HG03095 (cell line): ENCODE measurements at regions not wholly inside any gene's neighbourhood (a gene's known extent, or its start where the extent isn't known, plus 50 kb on each side); places are given as distances from the start of the nearest gene placed in this dataset.
"Not testable (repeated sequence)": the region's sequence is repeated elsewhere in the genome, so short reads cannot be mapped to it uniquely, and the experiment has no call there.

Source experiments
- ATAC-seq: cut with Tn5 transposase; IDR thresholded peaks from one replicate; pipeline ENCODE4 v1.9.1; 2021; ENCODE audit warnings: moderate library complexity; ENCODE audit not compliant: unreplicated experiment

DNA sequence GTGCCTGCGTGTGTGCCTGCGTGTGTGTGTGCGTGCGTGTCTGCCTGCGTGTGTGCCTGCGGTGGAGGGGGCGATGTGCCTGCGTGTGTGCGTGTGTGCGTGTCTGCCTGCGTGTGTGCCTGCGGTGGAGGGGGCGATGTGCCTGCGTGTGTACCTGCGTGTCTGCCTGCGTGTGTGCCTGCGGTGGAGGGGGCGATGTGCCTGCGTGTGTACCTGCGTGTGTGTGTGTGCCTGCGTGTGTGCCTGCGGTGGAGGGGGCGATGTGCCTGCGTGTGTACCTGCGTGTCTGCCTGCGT lies 116.7 kb upstream of the ZNF516 start:
- ATAC-seq: not testable (repeated sequence)

DNA sequence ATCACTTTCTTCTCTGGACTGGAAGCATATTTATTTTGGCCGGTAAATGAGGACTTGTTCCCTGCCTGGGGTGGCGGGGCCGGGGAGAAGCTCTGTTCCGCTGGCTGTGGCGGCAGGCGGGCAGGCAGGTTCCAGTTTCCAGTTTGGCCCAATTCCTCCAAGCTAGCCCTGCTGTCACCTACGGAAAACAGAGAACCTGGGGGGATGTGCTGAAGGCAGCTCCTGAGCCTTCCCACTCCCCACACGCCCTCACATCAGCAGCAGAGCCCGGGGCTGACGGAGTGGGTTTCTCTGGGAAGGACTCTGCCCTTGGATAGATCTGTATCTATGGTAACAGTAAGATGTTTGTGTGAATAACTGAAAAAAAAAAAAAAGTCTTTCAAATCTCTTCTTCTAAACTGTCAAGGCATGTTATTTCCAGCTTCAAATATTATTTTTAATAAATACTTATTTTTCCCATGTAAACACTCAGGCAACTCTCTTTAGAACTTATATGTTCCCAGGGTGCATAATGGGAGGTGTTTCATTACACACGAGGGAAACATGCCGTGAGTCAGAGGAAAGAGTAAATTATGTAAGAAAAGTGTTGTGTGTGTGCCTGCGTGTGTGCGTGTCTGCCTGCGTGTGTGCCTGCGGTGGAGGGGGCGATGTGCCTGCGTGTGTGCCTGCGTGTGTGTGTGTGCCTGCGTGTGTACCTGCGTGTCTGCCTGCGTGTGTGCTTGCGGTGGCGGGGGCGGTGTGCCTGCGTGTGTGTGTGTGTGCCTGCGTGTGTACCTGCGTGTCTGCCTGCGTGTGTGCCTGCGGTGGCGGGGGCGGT lies 116.1 kb upstream of the ZNF516 start:
- no peak for ATAC-seq

DNA sequence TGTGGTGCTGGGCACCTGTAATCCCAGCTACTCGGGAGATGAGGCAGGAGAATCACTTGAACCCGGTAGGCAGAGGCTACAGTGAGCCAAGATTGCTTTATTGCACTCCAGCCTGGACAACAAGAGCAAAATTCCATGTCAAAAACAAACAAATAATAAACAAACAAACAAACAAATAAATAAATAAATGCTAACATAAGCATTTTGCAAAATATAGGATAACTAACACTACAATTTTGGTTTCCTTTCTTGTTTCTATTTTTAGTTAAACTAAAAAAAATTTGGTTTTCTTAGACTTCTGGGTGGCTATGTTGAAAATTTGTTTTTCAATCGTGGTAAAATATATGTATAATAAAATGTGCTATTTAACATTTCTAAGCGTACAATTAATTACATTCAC lies 115.0 kb upstream of the ZNF516 start:
- no peak for ATAC-seq

DNA sequence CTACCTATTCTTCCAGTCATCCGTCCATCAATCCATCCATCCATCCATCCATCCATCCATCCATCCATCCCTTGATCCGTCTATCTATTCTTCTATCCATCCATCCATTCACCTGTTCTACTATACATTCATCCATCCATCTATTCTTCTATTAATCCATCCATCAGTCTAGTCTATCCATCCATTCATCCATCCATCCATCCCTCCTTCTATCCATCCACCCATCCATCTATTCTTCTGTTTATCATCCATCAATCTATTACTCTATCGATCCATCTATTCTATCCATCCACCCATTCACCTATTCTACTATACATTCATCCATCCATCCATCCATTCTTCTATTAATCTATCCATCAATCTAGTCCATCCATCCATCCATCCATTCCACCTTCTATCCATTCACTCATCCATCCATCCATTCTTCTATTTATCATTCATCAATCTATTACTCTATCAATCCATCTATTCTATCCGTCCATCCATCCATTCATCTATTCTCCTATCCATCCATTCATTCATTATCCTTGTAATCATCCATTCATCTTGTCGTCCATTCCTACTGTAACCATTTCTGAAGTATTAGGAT lies 110.4 kb upstream of the ZNF516 start:
- ATAC-seq: no peak

DNA sequence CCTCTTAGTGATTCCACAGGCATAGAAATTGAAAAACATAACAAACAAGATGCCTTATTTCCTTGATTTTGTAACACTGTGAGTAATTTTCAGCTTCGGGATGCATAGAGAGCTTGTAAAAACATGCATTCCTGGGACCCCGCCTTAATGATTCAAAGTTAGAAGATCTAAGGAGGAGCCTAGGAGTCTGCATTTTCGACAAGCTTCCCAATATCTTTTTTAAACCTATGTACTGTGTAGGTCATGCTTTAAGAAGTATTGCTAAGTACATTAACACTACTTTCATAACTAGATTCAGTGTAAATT lies 109.8 kb upstream of the ZNF516 start:
- ATAC-seq: no peak

DNA sequence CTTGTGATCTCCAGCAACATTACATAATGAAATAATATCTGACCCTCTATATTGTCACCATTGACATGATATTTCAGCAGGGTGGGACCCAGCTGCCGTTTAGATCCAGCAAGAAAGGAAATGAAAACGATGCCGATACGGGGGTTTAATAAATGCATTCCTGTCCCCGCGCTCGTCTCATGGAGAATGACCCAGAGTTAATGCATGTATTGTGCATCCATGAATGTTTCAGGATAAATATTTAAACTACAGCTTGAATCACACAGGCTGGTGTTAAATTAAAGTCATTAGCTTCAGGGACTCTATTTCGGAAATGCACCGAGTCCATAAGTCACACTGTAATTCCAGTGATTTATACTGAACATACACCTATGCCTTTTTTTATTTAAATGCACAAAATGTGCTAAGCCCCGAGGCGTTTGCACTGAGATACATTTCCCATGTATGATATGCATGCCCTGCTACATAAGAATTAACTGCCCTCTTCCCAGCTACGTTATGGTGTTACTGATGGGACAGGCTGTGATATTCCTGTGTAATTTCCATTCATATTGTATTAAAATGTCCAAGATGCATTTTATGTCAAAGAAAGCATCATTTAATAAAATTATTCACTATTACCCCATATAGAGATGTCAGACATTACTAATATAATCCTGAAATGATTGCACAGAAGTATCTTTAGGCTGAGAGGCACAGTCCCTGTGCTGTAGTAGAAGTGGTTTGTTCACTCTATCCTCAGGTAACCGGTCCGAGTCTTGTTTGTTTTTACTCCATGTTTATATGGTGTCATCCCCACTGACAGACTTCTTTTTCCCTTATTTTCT lies 109.3 kb upstream of the ZNF516 start:
- ATAC-seq: no peak

DNA sequence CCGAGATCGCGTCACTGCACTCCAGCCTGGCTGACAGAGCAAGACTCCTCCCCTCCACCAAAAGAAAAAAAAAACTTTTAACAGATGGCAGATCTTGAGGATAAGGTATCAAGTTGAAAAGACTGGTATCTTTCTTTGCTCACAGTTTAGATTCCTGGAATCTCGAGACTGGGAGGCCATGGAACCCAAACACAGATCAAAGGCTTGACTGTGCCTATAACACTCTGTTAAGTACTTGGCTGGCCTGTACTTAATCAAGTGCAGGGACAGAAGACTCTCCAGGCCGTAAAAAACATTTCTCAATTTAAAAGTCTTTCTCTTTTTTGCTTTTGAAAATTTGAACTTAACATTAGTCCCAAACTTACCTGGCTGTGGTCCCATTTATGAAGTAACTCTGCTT lies 107.1 kb upstream of the ZNF516 start:
- no peak for ATAC-seq

DNA sequence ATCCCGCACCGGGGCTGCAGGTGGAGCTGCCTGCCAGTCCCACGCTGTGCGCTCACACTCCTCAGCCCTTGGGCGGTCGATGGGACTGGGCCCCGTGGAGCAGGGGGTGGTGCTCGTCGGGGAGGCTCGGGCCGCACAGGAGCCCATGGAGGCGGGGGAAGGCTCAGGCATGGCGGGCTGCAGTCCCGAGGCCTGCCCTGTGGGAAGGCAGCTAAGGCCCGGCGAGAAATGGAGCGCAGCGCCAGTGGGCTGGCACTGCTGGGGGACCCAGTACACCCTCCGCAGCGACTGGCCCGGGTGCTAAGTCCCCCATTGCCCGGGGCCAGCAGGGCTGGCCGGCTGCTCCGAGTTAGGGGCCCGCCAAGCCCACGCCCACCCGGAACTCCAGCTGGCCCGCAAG lies 105.0 kb upstream of the ZNF516 start:
- not testable (repeated sequence) for ATAC-seq

DNA sequence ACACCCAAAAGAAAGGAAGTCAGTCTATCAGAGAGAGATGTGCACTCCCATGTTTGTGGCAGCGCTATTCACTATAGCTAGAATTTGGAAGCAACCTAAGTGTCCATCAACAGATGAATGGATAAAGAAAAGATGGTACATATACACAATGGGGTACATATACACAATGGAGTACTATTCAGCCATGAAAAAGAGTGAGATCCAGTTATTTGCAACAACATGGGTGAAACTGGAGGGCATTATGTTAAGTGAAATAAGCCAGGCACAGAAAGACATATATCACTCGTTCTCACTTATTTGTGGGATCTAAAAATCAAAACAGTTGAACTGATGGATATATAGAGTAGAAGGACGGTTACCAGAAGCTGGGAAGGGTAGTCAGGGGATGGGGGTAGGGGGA lies 99.9 kb upstream of the ZNF516 start:
- ATAC-seq: no peak

DNA sequence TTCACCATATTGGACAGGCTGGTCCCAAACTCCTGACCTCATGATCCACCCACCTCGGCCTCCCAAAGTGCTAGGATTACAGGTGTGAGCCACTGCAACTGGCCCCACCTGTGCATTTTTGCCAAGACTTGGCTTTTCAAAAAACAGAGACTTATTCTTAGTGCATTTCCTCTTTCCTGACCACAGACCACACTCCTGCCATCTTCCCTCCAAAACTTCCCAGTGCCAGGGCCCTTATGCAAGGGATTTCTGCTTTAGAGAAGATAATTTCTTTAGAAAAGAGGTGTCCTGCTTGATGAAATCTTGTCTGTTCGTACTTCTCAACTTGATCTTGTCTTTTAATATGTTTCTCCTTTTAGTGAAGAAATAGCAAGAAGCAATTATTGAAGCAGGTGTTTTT lies 98.8 kb upstream of the ZNF516 start:
- no peak for ATAC-seq

DNA sequence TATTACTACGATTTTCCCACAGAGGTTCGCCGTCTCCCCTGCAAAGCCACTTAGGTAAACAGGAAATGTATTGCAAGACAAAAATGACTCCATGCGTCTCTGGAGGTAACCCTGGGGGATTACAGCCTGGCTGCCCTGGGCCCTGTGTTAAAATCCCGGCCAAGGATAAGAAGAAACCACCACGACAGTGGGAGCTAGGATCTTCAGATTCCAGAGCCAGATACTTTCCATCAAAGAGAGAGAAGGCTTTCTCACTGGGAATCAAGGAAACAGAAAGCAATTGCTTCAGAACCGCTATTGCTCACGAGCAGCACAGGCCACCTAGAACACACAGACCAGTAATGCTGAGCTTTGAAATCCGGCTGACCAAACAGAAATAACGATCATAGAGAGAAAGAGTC lies 97.9 kb upstream of the ZNF516 start:
- no peak for ATAC-seq

DNA sequence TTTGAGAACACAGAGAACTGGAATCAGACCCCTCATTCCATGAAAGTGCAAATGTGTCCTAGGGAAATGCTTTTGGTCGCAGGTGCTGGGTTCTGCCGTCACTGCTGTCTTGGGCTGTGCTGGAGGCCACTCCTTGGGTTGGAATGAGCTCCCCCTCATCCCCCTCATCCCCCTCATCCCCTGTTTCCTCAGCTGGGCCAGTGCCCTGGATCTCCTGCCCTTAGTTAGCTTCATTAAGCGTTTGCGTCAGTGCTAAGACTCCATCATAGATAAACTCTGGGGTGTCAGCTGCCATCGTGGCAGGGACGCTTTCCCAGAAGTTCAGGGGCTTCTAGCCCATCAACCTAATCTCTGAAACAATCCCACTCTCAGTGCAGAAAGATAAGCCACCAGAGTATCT lies 97.1 kb upstream of the ZNF516 start:
- no peak for ATAC-seq

DNA sequence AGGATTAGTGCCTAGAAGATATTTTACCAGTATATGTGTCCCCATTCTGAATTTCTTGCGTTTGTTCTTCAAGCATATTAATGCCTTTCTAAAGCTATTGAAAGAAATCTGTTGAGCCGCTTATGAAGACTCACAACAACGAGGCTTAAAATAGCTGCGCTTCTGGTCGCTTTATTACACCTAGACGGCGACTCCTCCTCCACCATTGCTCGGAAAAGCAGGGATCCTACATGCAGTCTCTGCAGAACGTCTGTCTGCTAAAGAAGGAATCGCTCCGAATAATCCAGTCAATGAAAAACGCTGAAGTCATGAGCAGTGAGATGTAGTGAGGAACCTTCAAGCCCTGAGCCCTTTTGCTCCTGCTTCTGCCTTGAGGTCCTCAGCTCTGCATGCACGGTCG lies 94.8 kb upstream of the ZNF516 start:
- no peak for ATAC-seq

DNA sequence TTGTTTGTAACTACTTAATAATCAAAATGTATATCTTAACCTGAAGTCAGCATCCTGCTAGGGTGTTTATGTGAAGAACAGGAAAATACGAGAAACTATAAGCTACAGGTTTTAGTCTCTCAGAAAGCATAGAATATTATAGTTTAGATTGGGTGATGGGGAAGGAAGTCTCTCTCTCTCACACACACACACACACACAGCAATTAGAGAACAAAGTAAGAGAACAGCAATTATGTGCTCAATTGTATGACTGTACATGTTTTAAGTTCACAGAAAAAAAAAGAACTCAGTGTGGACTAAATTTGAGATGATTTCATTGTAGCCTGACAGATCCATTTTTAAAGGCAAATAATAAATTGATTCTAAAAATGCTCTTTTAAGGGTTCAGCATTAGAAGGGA lies 94.3 kb upstream of the ZNF516 start:
- no peak for ATAC-seq

DNA sequence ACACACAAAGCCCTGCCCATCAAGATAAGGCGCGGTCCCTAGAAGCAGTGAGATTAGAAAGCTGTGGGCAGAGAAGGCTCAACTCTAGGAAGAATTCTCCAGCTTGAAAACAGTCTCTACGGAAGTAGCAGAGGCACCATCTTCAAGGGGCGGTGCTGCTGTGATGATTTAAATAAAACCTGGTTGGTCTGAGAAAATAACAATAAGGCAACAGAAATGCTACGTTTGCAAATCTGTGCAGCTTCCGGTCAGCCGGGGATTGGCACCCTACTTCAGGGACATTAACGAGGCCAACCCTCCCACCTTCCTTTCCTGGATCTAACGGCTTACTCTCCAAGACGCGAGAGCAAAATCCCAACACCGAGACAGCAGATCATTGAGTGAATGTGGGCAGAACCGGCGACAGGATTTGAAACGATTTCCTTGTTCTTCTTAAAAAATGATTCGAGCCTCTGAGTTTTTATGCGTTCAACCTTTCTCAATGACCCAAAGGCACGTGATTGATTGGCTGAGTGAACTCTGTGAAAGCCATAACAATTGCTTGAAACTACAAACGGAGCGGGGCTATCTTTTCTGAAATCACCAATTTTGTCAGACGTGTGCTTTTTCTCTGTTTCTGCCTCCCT lies 93.7 kb upstream of the ZNF516 start:
- no peak for ATAC-seq

DNA sequence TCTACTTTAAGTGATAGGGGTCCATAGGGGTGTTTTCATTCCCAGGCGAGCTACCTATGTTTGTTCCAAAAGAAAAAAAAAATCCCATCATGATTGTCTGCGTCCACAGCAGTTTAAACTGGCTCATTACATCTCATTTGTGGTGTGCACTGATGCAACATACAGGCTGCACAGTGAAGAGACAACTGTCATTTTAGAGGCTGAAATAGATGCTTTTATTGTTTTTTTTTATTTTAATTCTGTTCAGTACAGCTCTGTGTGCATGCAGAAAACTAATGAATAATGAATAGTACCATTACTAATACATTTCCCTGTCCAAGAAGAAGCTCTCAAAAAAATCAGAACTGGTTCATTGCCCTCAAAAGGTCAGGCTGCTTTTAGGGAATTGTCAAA lies 92.8 kb upstream of the ZNF516 start:
- no peak for ATAC-seq

DNA sequence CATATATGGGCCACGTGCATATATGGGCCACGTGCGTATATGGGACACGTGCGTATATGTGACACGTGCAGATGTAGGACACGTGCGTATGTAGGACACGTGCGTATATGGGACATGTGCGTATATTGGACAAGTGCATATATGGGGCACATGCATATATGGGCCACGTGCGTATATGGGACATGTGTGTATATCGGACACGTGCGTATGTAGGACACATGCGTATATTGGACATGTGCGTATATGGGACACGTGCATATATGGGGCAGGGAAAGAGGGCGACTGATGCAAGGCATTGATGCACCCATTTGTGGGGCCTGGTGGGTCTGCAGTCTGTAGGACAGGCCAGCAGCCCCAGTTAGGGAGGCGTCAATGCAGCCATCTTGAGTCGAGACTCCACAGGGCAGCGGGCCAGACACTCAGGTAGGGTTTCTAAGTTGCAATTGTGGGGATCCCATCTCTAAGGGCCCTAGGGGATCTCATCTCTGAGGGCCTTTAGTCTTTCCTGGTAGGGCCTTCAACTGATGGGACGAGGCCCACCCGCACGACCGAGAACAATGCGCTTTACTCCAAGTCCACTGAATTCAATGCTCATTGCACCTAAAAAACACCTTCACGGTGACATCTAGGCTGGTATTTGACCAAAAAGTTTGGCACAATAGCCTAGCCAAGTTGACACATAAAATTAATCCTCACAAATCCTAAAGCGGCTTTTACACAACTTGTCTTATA lies 92.3 kb upstream of the ZNF516 start:
- no peak for ATAC-seq

DNA sequence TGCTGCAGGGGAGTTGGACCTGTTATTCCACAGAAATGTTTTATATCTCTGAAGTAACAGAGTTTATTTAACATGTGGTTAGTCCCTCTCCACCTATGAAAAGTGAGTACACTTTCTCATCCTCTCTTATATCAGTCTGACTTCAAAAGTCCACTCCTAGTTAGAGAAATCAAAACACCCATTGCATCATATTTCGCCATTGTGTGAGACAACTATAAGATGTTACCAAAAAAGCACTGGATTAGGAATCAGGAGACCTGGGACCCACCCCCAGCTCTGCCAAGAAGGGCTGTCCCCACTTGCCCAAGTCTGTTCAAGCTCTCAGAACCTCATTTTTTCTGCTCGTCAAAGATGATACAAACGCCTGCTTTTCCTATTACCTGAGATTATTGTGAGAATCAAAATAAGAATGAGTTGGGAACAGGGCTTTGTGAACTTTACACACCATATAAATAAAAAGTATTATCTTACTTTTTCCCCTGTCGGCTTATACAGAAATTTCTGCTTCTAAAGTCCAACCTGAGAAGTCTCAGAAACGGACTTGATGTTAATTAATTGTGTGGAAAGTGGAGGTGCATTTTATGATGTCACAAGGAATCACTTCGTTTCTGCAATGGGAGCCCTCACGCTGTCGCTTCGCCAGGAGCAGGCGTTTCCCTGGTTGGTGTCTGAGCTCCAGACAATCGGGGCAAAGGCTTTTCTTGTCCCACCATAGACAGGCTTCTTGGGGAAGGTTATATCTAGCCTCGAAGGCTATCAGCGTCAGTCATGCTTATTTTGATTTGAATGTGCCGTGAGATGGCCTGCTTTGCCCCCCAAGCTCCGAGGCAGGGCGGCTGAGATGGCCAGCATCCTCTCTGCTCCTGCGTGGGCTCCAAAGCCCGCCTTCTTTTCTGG lies 89.6 kb upstream of the ZNF516 start:
- no peak for ATAC-seq

DNA sequence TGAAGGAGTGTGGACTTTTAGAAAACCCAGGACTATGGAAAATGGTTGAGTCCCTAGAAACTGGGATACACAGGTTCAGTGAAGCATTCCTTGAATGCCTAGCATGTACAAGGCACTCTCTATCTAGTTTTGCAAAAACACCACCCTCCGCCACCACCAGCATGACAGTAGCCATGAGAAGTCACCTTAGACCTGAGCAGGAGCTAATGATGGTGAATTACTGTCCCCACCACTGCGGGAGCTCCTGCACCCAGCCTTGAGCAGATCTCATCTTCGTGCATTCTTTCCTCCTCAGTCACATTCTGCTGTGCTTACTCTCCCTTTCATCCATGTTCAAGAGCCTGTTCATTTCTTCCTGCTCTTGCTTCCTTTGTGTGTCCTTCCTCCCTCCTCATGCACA lies 86.2 kb upstream of the ZNF516 start:
- ATAC-seq: no peak

DNA sequence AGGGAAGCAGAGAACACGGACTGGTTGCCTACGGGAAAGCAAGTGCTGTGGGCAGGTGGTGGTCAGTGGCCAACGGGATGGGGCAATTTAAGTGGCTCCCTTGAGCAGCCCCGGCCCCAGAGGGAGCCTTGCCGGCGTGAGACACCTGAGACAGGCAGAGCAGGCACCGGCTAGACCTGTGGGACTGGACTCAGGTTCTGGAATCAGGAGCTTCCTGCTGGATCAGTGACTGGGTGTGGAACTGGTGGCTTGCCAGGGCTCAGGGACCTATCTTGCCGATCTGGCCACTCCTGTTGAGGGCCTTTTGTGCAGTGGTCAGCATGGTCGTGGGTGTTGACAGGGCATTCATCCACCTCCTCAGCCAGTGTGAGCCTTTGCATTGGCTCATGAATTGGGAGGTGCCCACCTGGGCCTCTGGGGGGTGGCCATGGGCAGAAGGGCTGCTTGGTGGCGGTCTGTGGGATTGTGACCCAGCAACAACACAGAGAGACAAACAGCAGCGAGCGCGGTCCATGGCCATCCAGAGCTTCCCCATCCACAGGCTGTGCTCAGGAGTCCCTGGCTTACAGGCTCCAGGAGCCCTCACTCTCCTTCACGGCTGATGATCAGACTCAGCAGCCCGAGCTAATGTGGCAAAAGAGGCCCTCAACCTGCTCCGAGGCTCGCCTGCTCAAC lies 85.4 kb upstream of the ZNF516 start:
- ATAC-seq: no peak
